T-helper 9 cell (primary cell): ENCODE measurements at regions not wholly inside any gene's neighbourhood (a gene's known extent, or its start where the extent isn't known, plus 50 kb on each side); places are given as distances from the start of the nearest gene placed in this dataset.
"Not testable (repeated sequence)": the region's sequence is repeated elsewhere in the genome, so short reads cannot be mapped to it uniquely, and the experiment has no call there.

Experiments used
- DNase-seq: peaks from one replicate; pipeline ENCODE4 v3.0.0-alpha.2; 2020

DNA sequence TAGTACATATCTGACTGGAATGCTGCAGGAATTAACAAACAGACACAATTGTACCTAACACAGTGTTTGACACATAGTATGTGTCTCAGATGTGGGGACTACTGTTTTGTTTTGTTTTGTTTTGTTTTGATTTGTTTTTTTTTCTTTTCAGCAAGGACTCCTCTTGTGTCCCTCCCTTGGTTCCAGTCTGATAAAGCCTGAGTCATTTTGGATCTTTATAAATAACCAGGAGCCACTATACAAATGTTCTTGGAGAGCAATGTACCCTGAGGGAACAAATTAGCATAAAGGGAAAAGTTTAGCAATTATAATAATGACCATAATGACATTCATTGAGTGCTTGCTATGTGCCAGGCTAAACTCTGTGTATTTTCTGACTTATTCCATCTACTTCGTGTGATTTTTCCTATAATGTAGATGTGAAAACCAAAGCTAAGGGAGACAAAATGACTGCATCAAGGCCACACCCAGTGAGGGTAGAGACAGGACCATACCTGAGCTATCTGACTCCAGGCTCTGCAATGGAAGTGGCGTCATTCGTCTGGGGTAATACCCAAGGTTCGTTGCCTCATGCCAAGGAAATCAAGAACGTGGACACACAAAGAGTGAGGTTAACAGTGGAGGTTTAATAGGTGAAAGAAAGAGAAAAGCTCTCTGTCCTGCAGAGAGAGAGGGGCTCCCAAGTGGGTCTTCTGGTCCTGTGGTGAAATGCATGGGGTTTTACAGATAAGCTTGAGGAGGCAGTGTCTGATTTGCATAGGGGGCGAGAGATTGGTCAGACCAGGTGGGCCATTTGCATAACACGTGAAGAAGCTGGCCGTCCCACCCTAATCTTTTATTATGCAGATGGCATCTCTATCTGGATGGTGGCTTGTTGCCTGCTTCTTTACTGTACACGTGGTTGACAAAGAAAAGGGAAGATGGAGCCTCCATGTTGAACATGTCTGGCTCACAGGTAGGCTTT, 285.5 kb upstream of the SFSWAP start:
- no peak for DNase-seq

DNA sequence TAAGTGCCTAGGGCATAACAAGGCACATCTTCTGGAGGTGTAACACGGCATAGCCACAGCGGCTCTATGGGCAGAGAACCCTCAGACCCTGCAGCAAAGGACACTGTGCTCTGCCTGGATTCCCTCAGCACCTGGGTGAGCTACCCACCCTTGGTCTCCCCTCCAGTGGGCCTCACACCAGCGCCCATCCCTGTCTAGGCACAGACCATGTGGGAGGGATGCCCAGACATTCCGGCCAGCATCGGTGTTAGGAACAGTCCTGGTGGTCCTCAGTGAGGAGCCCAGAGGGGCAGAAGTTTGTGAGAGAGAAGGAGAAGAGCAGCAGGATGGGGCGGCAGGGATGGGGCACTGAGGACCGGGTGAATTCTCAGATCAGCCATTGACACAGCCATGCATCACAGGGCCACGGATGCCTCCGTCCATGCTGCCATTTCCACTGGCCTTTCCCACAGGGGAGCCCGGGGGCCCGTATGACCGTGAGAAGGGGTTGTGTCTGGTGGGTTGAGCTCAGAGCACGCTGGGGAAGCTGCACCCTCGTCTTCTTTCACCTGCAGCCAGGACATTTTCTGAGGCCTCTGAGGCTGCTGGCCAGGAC, 282.7 kb upstream of the SFSWAP start:
- DNase-seq: no peak

DNA sequence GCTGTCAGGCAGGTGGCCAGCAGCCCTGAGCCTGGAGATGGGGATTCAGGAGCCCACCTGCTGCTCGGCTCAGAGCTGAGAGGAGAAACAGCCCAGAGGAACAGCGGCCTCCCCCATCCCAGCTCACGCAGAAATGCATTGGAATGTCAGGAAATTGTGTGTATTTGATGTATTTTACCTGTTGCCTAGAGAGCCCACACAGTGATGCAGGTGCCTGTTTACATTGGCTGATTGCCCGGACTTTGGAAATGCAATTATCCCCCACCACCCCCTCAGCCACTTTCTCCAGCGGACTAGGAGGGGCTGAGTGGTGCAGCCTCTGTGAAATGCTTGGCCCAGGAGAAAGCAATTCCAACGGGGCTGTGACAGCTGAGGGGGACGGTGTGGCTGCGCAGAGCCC, 281.7 kb upstream of the SFSWAP start:
- not testable (repeated sequence) for DNase-seq

- not testable (repeated sequence) for DNase-seq
Measured at GRCh38 chr12:131429697-131430096, 281.2 kb upstream of the SFSWAP start.

GRCh38 chr12:131430158-131430742, 280.6 kb upstream of the SFSWAP start:
- DNase-seq: no peak

GRCh38 chr12:131431126-131431655, 279.7 kb upstream of the SFSWAP start:
- DNase-seq: not testable (repeated sequence)

DNA sequence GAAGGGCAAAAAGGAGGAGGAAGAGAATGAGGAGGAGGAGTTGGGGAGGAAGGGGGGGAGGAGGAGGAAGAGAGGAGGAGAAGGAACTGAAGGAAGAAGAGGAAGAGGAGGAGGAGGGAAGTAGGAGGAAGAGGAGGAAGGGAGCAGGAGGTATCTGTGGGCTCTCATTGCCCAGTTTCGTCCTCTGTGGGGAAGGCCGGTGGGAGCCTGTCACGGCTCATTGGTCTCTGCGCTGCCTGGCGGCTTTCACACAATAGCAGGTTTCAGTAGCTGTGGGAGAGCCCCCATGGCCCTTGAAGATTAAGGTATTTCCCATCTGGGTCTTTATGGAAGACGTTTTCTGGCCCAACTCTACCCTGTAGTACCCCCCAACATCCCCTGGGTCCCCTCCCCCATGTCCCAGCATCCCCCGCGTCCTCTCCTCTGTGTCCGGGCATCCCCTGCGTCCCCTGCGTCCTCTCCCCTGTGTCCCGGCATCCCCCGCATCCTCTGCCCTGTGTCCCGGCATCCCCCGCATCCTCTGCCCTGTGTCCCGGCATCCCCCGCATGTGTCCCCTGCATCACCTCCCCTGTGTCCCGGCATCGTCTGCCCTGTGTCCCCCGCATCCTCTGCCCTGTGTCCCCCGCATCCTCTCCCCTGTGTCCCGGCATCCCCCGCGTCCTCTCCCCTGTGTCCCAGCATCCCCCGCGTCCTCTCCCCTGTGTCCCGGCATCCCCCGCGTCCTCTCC, 278.2 kb upstream of the SFSWAP start:
- DNase-seq: no peak

GRCh38 chr12:131434208-131435125, 276.4 kb upstream of the SFSWAP start:
- no peak for DNase-seq

- DNase-seq: no peak
Measured at GRCh38 chr12:131436922-131437705, 273.8 kb upstream of the SFSWAP start.

DNA sequence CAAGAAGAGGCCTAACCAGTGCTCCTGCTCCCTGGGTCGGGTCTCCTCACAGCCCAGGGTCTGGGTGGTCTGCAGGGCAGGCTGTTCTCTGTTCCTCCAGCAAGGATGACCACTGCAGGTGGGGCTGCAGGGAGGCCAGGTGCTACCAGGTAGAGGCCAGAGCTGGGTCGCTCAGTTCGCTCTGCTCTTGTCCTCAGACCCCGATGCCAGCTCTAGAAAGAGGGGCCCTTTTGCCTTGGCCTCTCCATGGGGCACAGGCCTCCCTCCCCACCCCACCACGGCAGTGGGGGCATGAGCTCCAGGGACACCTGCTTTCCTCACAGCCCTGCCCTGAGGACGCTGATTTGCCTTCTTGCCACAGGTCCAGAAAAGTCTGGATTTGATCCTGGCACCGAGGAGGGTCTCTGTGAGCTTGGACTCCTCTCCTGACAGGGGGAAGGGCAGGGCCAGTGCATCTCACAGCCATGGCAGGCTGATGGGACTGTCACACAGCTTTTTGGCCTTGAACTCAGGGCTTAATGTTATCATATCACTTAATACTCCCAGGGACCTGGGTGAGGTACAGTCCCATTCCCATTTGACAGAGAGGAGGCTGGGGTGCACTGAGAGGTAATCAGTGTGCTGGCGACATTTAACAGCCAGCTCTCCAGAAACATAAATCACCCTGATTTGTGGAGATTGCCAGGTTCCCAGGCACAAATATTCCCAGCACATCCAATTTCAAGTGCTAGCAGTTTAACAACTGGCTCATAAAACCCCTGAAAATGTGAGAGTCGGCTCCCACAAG, 273.0 kb upstream of the SFSWAP start:
- DNase-seq: no peak

GRCh38 chr12:131438493-131438835, 272.4 kb upstream of the SFSWAP start:
- DNase-seq: not testable (repeated sequence)

GRCh38 chr12:131438881-131439280, 272.0 kb upstream of the SFSWAP start:
- no peak for DNase-seq

DNA sequence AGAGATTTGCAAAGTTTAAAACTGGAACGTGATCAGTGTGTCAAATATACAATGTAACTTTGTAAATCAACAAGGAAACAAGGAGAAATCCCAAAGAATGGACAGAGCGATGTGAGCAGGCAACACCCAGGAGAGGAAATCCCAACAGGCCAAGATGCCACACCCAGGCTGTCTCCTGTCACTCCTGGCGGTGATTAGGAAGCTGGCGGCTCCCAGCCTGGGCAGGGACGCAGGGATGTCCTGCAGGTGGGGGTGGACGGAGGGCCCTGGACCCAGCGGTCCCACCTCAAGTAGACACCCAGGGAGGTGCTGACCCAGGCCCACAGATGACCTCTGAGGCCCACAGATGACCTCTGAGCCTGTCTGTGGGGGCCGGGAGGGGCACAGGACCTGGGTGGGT, 271.1 kb upstream of the SFSWAP start:
- DNase-seq: not testable (repeated sequence)

DNA sequence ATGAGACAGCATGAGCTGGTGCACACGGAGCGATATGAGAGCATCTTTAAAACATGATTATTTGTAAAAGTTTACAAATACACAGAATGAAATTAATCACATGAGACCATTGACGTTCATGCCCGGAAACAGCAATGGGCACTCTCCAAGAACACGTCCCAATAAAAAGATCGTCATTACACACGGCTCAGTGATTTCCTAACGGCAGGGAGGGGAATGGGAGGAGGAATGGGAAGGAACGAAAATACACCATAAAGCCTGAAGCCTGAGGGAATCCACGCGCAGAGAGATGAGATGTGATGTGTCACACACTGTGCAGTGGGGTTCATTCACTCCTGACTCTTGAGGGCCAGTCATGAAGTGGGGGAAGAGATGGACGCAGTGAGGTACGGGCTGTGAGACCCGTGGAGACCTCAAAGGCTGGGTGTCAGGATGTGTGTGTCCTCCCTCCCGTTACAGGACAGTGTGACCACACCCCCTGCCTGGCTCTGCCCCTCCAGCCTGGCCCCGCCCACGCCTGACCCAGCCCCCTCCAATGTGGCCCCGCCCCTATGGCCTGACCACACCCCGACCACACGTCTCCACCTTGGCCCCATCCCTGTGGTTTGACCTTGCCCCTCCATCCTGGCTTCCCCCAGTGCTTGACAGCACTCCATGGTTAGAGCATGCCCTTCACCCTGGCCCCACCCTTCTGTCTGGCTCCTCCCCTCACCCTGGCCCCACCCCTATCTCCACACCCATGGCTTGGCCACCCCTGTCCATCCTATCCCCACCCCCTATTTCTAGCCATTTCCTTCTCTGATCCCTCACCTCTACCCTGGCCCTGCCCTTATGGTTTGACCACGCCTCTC, 270.5 kb upstream of the SFSWAP start:
- not testable (repeated sequence) for DNase-seq

DNA sequence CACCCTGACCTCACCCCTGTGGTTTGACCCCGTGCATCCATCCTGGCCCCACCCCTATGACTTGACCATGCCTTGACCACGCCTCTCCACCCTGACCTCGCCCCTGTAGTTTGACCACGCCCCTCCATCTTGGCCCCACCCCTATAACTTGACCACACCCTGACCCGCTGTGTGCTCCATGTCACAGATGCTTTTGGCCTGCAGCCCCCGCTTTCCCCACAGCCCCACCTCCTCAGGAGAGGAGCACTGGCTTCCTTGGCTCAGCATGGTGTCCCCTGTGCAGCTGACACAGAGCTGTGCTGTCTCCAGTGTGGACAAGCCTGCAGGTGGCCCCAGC, 269.9 kb upstream of the SFSWAP start:
- DNase-seq: no peak

GRCh38 chr12:131441638-131442336, 269.1 kb upstream of the SFSWAP start:
- DNase-seq: no peak

DNA sequence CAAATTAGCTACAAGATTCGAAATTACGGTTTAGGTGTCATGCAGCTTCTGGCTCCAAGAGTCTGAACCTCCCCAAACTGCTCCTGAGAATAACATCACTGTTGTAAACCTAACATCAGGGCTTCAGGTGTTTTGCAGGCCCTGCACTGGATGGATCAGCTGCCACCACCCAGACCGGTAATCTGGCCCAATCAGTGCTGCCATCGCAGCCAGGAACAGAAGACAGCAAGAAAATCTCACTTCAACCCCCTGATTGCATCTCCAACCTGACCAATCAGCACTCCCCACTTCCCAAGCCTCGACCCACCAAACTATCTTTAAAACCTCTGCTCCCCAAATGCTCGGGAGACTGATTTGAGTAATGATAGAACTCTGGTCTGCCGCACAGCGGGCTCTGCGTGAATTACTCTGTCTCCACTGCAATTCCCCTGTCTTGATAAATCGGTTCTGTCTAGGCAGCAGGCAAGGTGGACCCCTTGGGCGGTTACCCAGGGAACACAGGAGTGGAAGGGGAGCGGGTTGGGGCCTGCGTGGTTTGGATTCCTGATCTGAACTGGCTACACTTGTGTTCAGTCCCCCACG, 268.5 kb upstream of the SFSWAP start:
- DNase-seq: no peak
